ENCODE measurements at regions not wholly inside any gene's neighbourhood (a gene's known extent, or its start where the extent isn't known, plus 50 kb on each side); places are given as distances from the start of the nearest gene placed in this dataset.

DNA sequence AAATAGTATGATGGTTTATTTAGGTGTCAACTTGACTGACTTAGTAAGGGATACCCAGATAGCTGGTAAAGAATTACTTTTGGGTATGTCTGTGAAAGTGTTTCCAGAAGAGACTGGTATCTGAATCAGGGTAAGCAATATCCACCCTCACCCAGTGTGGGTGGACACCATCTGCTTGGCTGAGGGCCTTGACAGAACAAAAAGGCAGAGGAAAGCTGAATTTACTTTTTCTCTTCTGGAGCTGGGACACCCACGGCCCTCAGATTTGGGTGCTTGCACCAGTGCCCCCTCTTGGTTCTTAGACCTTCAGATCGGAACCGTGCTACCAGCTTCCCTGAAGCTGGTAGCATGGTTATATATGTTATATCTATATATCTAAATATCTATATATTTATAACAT is 489.5 kb upstream of the MPDZ start (continued):
- TF ChIP-seq, protein P1, sequence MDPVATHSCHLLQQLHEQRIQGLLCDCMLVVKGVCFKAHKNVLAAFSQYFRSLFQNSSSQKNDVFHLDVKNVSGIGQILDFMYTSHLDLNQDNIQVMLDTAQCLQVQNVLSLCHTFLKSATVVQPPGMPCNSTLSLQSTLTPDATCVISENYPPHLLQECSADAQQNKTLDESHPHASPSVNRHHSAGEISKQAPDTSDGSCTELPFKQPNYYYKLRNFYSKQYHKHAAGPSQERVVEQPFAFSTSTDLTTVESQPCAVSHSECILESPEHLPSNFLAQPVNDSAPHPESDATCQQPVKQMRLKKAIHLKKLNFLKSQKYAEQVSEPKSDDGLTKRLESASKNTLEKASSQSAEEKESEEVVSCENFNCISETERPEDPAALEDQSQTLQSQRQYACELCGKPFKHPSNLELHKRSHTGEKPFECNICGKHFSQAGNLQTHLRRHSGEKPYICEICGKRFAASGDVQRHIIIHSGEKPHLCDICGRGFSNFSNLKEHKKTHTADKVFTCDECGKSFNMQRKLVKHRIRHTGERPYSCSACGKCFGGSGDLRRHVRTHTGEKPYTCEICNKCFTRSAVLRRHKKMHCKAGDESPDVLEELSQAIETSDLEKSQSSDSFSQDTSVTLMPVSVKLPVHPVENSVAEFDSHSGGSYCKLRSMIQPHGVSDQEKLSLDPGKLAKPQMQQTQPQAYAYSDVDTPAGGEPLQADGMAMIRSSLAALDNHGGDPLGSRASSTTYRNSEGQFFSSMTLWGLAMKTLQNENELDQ (tag by site-specific recombination; IDR thresholded peaks at IDR 0.05; ENCODE audit: low read depth) = no peak

DNA sequence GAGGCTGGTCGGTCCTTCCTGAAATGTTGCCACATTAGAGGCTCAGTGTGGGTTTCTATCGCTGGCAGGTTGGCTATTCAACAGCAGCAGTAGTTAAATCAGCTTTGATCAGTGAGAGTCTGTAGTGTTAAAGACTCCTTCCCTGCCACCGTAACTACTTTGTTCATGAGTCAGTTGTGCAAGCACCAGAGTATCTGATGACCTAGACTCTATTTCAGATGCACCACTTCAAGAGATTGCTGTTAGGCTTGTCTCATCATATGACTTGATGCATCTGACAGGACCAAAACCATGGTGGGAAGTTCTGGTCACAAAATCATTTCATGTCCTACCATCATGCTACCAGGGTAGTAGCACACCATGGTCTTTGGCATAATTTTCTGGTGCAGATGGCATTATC is 482.7 kb upstream of the MPDZ start:
- Histone ChIP-seq H3K4me3 (ENCODE audit: low read depth, low read length) (no peak overlapping the region), H3K27ac (ENCODE audit: extremely low read depth, low read depth, low read length) (no peak overlapping the region), H3K4me1 (ENCODE audit: control insufficient read depth, insufficient read depth, low read length) (no peaks in the 10 kb centered on the region), H3K36me3 (ENCODE audit: control insufficient read depth in 2 of 2, insufficient read depth in 1 of 2, low read length in 2 of 2) (no peaks in the 10 kb centered on the region), H3K9me3 (ENCODE audit: control insufficient read depth, insufficient read depth, low read depth, low read length) (no peaks in the 10 kb centered on the region)
- ChIA-PET CTCF (no interaction called here), POLR2A (no interaction called here)
- TF ChIP-seq ZSCAN30 (tag by site-specific recombination; IDR thresholded peaks at IDR 0.05) (no peak), ZNF394 (tag by site-specific recombination; IDR thresholded peaks at IDR 0.05; ENCODE audit: borderline replicate concordance) (no peak), ZBTB21 (tag by site-specific recombination; IDR thresholded peaks at IDR 0.05) (no peak), ZNF555 (tag by site-specific recombination; conservative IDR thresholded peaks at IDR 0.05) (no peak), KLF1 (tag by site-specific recombination; IDR thresholded peaks at IDR 0.05) (no peak), ZNF654 (tag by site-specific recombination; IDR thresholded peaks at IDR 0.05; ENCODE audit: low read depth) (no peak), GLI4 (tag by site-specific recombination; IDR thresholded peaks at IDR 0.05) (no peak), ZNF266 (tag by site-specific recombination; IDR thresholded peaks at IDR 0.05; ENCODE audit: low read depth) (no peak), ZNF169 (tag by site-specific recombination; IDR thresholded peaks at IDR 0.05) (no peak)
- TF ChIP-seq, protein P2, sequence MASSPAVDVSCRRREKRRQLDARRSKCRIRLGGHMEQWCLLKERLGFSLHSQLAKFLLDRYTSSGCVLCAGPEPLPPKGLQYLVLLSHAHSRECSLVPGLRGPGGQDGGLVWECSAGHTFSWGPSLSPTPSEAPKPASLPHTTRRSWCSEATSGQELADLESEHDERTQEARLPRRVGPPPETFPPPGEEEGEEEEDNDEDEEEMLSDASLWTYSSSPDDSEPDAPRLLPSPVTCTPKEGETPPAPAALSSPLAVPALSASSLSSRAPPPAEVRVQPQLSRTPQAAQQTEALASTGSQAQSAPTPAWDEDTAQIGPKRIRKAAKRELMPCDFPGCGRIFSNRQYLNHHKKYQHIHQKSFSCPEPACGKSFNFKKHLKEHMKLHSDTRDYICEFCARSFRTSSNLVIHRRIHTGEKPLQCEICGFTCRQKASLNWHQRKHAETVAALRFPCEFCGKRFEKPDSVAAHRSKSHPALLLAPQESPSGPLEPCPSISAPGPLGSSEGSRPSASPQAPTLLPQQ (tag by site-specific recombination; IDR thresholded peaks at IDR 0.05) = no peak

DNA sequence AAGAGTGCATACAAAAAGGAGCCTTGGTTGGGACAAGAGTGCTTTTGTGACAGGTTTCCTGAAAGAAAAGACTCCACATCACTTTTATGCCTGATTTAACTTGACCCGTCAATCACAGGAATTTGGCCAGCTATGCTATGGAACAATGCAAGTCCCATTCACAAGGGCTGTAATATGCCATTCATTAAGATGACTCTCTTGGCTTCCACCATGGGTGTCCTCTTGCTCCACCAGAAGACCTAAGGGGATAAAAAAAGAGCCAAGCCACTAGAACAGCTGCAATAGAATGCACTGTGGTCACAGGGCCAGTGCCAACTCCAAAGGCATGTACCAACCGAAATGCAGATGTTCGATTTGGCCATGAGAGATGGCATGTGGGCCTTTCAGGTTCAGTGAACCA is 480.1 kb upstream of the MPDZ start:
- Histone ChIP-seq H3K27ac (ENCODE audit: extremely low read depth, low read depth, low read length) (no peak overlapping the region), H3K4me3 (ENCODE audit: low read depth, low read length) (no peak overlapping the region), H3K36me3 (ENCODE audit: control insufficient read depth in 2 of 2, insufficient read depth in 1 of 2, low read length in 2 of 2) (no peaks in the 10 kb centered on the region), H3K9me3 (ENCODE audit: control insufficient read depth, insufficient read depth, low read depth, low read length) (no peaks in the 10 kb centered on the region), H3K4me1 (ENCODE audit: control insufficient read depth, insufficient read depth, low read length) (no peaks in the 10 kb centered on the region)
- TF ChIP-seq ZFP3 (tag by site-specific recombination; IDR thresholded peaks at IDR 0.05; ENCODE audit: low read depth) = no peak
- TF ChIP-seq ZNF121 (tag by site-specific recombination; IDR thresholded peaks at IDR 0.05) = no peak
- TF ChIP-seq ZNF670 (tag by site-specific recombination; IDR thresholded peaks at IDR 0.05; ENCODE audit: low read depth) = no peak
- no peak for TF ChIP-seq TCF7L2 (IDR thresholded peaks at IDR 0.05; ENCODE audit: borderline replicate concordance, low read depth, low read length)
- TF ChIP-seq, protein P3, sequence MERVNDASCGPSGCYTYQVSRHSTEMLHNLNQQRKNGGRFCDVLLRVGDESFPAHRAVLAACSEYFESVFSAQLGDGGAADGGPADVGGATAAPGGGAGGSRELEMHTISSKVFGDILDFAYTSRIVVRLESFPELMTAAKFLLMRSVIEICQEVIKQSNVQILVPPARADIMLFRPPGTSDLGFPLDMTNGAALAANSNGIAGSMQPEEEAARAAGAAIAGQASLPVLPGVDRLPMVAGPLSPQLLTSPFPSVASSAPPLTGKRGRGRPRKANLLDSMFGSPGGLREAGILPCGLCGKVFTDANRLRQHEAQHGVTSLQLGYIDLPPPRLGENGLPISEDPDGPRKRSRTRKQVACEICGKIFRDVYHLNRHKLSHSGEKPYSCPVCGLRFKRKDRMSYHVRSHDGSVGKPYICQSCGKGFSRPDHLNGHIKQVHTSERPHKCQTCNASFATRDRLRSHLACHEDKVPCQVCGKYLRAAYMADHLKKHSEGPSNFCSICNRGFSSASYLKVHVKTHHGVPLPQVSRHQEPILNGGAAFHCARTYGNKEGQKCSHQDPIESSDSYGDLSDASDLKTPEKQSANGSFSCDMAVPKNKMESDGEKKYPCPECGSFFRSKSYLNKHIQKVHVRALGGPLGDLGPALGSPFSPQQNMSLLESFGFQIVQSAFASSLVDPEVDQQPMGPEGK (tag by site-specific recombination; IDR thresholded peaks at IDR 0.05) = no peak
- POLR2A ChIA-PET = no interaction called here
- CTCF ChIA-PET = no interaction called here

All from HEK293 (cell line).